Caco-2 (cell line): ENCODE measurements at regions not wholly inside any gene's neighbourhood (a gene's known extent, or its start where the extent isn't known, plus 50 kb on each side); places are given as distances from the start of the nearest gene placed in this dataset.

ENCODE experiments used
- BruUV-seq: library from RNA; stranded (reverse); fragments of 400-500 nt; replicated peaks from 2 replicates; lab custom pipeline; 2021; lab: Mats Ljungman, UMichigan
- CTCF ChIA-PET: fragments of 300-600 bp; sonication (Branson Sonifier 250); formaldehyde crosslinking; loops from one replicate; lab custom pipeline; 2022; ENCODE audit warnings: antibody characterized with exemption; lab: Charles Lee
- POLR2A ChIA-PET: fragments of 300-600 bp; sonication (Branson Sonifier 250); formaldehyde crosslinking; loops from one replicate; lab custom pipeline; 2022; ENCODE audit warnings: antibody characterized with exemption; lab: Charles Lee
- DNase-seq, 2 experiments: peaks; one replicate each; pipeline versions ENCODE4 v3.0.0 to v3.0.0-alpha.2; 2020 to 2022
- H3K27me3 ChIP-seq: replicated peaks from 2 replicates; pipeline ENCODE4 v1.6.0; 2011; ENCODE audit warnings: low read length; ENCODE audit not compliant: control insufficient read depth, insufficient read depth
- H3K36me3 ChIP-seq: 2 replicates; pipeline ENCODE4 v1.5.1; 2011; ENCODE audit warnings: low read length; ENCODE audit not compliant: control insufficient read depth, insufficient read depth
- H3K4me1 ChIP-seq: fragments of 250-450 bp; sonication (Bioruptor Pico); 2 replicates; pipeline ENCODE4 v1.5.1; 2020; ENCODE audit warnings: mild to moderate bottlenecking
- H3K4me3 ChIP-seq: 2 replicates; pipeline ENCODE4 v1.5.1; 2011; ENCODE audit warnings: low read depth, mild to moderate bottlenecking, control low read depth, low read length
- H3K9me3 ChIP-seq: fragments of 250-450 bp; sonication (Bioruptor Pico); 2 replicates; pipeline ENCODE4 v1.5.1; 2020; ENCODE audit warnings: mild to moderate bottlenecking, moderate library complexity
- H3K27ac Mint-ChIP-seq: one replicate; pipeline ENCODE4 v1.8.0; 2022; ENCODE audit warnings: mixed read lengths; ENCODE audit not compliant: unreplicated experiment
- H3K27me3 Mint-ChIP-seq: one replicate; pipeline ENCODE4 v1.8.0; 2022; ENCODE audit warnings: mixed read lengths; ENCODE audit not compliant: insufficient read depth, unreplicated experiment
- H3K36me3 Mint-ChIP-seq: one replicate; pipeline ENCODE4 v1.8.0; 2022; ENCODE audit warnings: mild to moderate bottlenecking, mixed read lengths; ENCODE audit not compliant: insufficient read depth, unreplicated experiment
- H3K4me1 Mint-ChIP-seq: one replicate; pipeline ENCODE4 v1.8.0; 2022; ENCODE audit warnings: low read depth, mixed read lengths; ENCODE audit not compliant: unreplicated experiment
- H3K4me3 Mint-ChIP-seq: one replicate; pipeline ENCODE4 v1.8.0; 2022; ENCODE audit warnings: mild to moderate bottlenecking, moderate library complexity, mixed read lengths; ENCODE audit not compliant: unreplicated experiment
- H3K9me3 Mint-ChIP-seq: one replicate; pipeline ENCODE4 v1.8.0; 2022; ENCODE audit warnings: mixed read lengths; ENCODE audit not compliant: unreplicated experiment
- intact Hi-C: fragments of 100-400 bp; cut with micrococcal nuclease; formaldehyde crosslinking; loops from one replicate; pipeline ENCODE4 v1.10.0; 2022; ENCODE audit not compliant: unreplicated experiment
- TF ChIP-seq, protein P1 (sequence below), 2 experiments: fragments of 200-600 bp in 1 of 2; IDR thresholded peaks; 1 replicate in 1 of 2; 2 replicates in 1 of 2; pipeline versions ENCODE4 v1.5.1 to v1.8.0; 2011 to 2022; ENCODE audit warnings: antibody characterized with exemption in 1 of 2, control low read depth in 1 of 2, inconsistent platforms in 1 of 2, low read depth in 1 of 2, low read length in 1 of 2, mild to moderate bottlenecking in 1 of 2, moderate library complexity in 1 of 2; ENCODE audit not compliant: insufficient read depth in 1 of 2, severe bottlenecking in 1 of 2, unreplicated experiment in 1 of 2

DNA sequence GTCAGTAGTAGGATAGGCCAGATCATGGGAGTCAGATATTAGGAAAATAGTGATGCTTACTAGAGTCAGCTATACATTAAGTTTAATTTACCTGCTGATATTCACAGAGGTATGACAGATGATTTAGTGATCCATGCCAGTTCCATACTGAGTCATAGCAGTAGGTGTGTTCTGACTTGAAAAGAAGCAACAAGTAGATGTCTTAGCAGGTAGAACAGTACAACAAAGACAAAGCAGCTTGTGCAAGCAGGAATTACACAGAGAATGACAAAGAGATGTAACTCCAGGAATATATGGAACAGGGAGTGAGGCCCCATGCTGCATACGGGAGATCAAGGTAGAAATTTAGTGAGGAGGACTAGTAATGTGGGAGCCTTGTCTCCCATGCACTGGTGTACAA, 556.9 kb downstream of the SLC16A7 start:
- Mint-ChIP-seq H3K9me3 (no peaks in the 10 kb centered on the region), H3K36me3 (no peaks in the 10 kb centered on the region), H3K27me3 (no peaks in the 10 kb centered on the region), H3K27ac (no peak overlapping the region), H3K4me1 (no peaks in the 10 kb centered on the region), H3K4me3 (no peak overlapping the region)
- no peak for DNase-seq
- H3K36me3 ChIP-seq = no peaks in the 10 kb centered on the region
- ChIA-PET CTCF (no interaction called here), POLR2A (no interaction called here)
- intact Hi-C loops = no loop called here
- H3K9me3 ChIP-seq = no peaks in the 10 kb centered on the region
- no peak overlapping the region for H3K4me3 ChIP-seq
- H3K4me1 ChIP-seq = no peaks in the 10 kb centered on the region
- no TSS peak for BruUV-seq
- H3K27me3 ChIP-seq = no peaks in the 10 kb centered on the region
- TF ChIP-seq, protein P1, sequence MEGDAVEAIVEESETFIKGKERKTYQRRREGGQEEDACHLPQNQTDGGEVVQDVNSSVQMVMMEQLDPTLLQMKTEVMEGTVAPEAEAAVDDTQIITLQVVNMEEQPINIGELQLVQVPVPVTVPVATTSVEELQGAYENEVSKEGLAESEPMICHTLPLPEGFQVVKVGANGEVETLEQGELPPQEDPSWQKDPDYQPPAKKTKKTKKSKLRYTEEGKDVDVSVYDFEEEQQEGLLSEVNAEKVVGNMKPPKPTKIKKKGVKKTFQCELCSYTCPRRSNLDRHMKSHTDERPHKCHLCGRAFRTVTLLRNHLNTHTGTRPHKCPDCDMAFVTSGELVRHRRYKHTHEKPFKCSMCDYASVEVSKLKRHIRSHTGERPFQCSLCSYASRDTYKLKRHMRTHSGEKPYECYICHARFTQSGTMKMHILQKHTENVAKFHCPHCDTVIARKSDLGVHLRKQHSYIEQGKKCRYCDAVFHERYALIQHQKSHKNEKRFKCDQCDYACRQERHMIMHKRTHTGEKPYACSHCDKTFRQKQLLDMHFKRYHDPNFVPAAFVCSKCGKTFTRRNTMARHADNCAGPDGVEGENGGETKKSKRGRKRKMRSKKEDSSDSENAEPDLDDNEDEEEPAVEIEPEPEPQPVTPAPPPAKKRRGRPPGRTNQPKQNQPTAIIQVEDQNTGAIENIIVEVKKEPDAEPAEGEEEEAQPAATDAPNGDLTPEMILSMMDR (IDR thresholded peaks at IDR 0.05; ENCODE audit: insufficient read depth in 1 of 2, low read depth in 1 of 2, low read length in 1 of 2, severe bottlenecking in 1 of 2, unreplicated experiment in 1 of 2) = no peak

DNA sequence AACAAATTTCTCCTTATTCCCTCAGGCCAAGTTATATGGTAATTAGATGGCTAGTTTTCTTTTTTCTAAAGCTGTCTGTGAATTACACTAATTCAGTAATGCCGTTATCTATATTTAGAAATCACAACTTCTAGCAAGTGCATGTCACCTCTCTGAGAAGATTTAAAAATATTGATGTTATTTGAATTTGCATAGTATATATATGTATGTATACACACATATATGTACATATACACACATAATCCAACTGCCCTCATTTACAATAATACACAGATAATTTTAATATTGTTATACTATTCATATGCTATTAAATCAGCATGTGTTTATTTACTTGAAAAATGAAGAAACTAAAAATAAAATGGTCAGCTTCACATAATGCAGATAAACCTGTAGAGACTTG, 563.9 kb downstream of the SLC16A7 start:
- Mint-ChIP-seq H3K27me3 (no peaks in the 10 kb centered on the region), H3K27ac (no peak overlapping the region), H3K4me3 (no peak overlapping the region), H3K9me3 (no peaks in the 10 kb centered on the region), H3K4me1 (no peaks in the 10 kb centered on the region), H3K36me3 (no peaks in the 10 kb centered on the region)
- no TSS peak for BruUV-seq
- Histone ChIP-seq H3K36me3 (no peaks in the 10 kb centered on the region), H3K9me3 (no peaks in the 10 kb centered on the region), H3K4me3 (no peak overlapping the region), H3K27me3 (no peaks in the 10 kb centered on the region), H3K4me1 (no peaks in the 10 kb centered on the region)
- TF ChIP-seq, protein P1 (IDR thresholded peaks at IDR 0.05; ENCODE audit: insufficient read depth in 1 of 2, low read depth in 1 of 2, low read length in 1 of 2, severe bottlenecking in 1 of 2, unreplicated experiment in 1 of 2) = no peak
- intact Hi-C loops = no loop called here
- CTCF ChIA-PET = no interaction called here
- POLR2A ChIA-PET = no interaction called here
- DNase-seq = no peak

DNA sequence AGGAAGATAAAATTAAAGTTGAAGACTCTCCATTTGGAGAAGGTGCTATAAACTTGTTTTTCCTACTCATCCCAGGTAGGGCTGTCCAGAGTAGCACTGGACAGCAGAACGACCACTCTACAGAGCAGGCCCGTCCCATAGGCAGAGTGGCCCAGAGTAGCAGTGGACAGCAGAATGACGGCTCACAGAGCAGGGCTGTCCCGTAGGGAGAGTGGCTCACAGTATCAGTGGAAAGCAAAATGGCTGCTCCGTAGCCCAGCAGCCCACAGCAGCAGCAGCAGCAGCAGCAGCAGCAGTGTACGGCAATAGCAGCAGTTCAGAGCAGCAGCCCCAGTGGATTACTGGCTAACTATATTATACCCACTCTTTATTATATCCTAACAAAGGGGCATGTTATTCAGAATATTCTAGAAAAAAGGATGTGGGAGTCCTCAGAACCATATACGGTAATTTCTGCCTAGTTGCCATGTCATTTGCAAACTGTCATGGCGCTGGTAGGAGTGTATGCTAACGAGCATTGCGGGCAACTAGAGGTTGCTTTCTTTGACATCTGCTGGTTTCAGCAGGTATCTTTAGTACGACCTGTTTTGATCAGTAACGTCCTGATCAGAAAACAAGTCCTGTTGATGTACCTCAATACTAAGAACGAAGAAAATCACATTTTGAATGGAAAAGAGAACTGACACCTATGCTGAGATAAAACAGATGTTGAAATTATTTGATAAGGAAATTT, 567.3 kb downstream of the SLC16A7 start:
- no peak for DNase-seq
- no peak overlapping the region for H3K4me3 ChIP-seq
- Mint-ChIP-seq H3K36me3 (no peaks in the 10 kb centered on the region), H3K27ac (no peak overlapping the region), H3K4me3 (no peak overlapping the region), H3K9me3 (no peaks in the 10 kb centered on the region), H3K27me3 (no peaks in the 10 kb centered on the region), H3K4me1 (no peaks in the 10 kb centered on the region)
- intact Hi-C loops = no loop called here
- TF ChIP-seq, protein P1 (IDR thresholded peaks at IDR 0.05; ENCODE audit: insufficient read depth in 1 of 2, low read depth in 1 of 2, low read length in 1 of 2, severe bottlenecking in 1 of 2, unreplicated experiment in 1 of 2) = no peak
- no peaks in the 10 kb centered on the region for H3K27me3 ChIP-seq
- POLR2A ChIA-PET = no interaction called here
- H3K4me1 ChIP-seq = peaks cover 5% of the 10 kb centered on the region
- no peaks in the 10 kb centered on the region for H3K9me3 ChIP-seq
- no peaks in the 10 kb centered on the region for H3K36me3 ChIP-seq
- no TSS peak for BruUV-seq
- CTCF ChIA-PET = no interaction called here
